HepG2 (cell line): ENCODE measurements at regions not wholly inside any gene's neighbourhood (a gene's known extent, or its start where the extent isn't known, plus 50 kb on each side); places are given as distances from the start of the nearest gene placed in this dataset.

ENCODE experiments used
- ATAC-seq: fragments of 200-7000 bp; cut with Tn5 transposase; 3 replicates; pipeline ENCODE4 v1.9.1; 2020; ENCODE audit warnings: mild to moderate bottlenecking, moderate library complexity
- BruUV-seq: library from RNA; stranded (reverse); fragments of 400-500 nt; replicated peaks from 2 replicates; lab custom pipeline; 2021; lab: Mats Ljungman, UMichigan
- CTCF ChIA-PET: fragments of 300-600 bp; formaldehyde crosslinking; extraction: SDS; loops from one replicate; lab custom pipeline; 2021; ENCODE audit warnings: low total read pairs, inconsistent platforms, low intra/inter-chr PET ratio; lab: Yijun Ruan, JAX
- POLR2A ChIA-PET: fragments of 350-600 bp; sonication (Branson Sonifier 250); formaldehyde crosslinking; loops from one replicate; lab custom pipeline; 2020; ENCODE audit warnings: antibody characterized with exemption, inconsistent platforms; lab: Yijun Ruan, JAX
- DNase-seq: peaks from one replicate; pipeline ENCODE4 v3.0.0-alpha.2; 2015; ENCODE audit warnings: low spot score
- FAIRE-seq: peaks from 3 replicates; lab custom pipeline; 2011; peaks lifted over from hg19 to GRCh38; lab: Jason Lieb, UNC
- H2AFZ ChIP-seq: one replicate; pipeline ENCODE4 v1.6.1; 2011; ENCODE audit warnings: low read length, inconsistent platforms
- H3K27ac ChIP-seq: fragments of 300-600 bp; 3 replicates; pipeline ENCODE4 v1.8.0; 2011; ENCODE audit warnings: mixed run types, mild to moderate bottlenecking, mixed read lengths, low read length, inconsistent platforms; ENCODE audit not compliant: insufficient read depth; ENCODE audit errors: extremely low read length
- H3K27me3 ChIP-seq, 2 experiments: fragments of 200-600 bp in 1 of 2; 2 replicates in 1 of 2; 3 replicates in 1 of 2; pipeline versions ENCODE4 v1.6.0 to v1.8.0; 2011; ENCODE audit warnings: low read length in 2 of 2, mild to moderate bottlenecking in 2 of 2, moderate library complexity in 2 of 2, inconsistent platforms in 1 of 2; ENCODE audit not compliant: insufficient read depth in 2 of 2, control insufficient read depth in 1 of 2
- H3K36me3 ChIP-seq, 2 experiments: fragments of 200-600 bp in 1 of 2; replicated peaks in 1 of 2; 2 replicates in 1 of 2; 3 replicates in 1 of 2; pipeline versions ENCODE4 v1.5.1 to v1.8.0; 2011; ENCODE audit warnings: low read length in 2 of 2, inconsistent platforms in 1 of 2; ENCODE audit not compliant: insufficient read depth in 2 of 2, control insufficient read depth in 1 of 2
- H3K4me1 ChIP-seq: 2 replicates; pipeline ENCODE4 v1.5.1; 2012; ENCODE audit warnings: low read length, inconsistent platforms; ENCODE audit not compliant: insufficient read depth
- H3K4me2 ChIP-seq: 2 replicates; pipeline ENCODE4 v1.6.0; 2011; ENCODE audit warnings: low read depth, low read length, inconsistent platforms
- H3K4me3 ChIP-seq, 3 experiments: fragments of 200-600 bp in 1 of 3; sonication (generic), shearing (Covaris generic) in 1 of 3; replicated peaks in 1 of 3; 2 replicates each; pipeline ENCODE4 v1.5.1; 2011 to 2016; ENCODE audit warnings: low read length in 3 of 3, inconsistent platforms in 2 of 3, low read depth in 2 of 3, mild to moderate bottlenecking in 2 of 3, control low read depth in 1 of 3, mixed read lengths in 1 of 3; ENCODE audit not compliant: insufficient read depth in 1 of 3
- H3K79me2 ChIP-seq: one replicate; pipeline ENCODE4 v1.6.1; 2011; ENCODE audit warnings: low read length, inconsistent platforms; ENCODE audit not compliant: insufficient read depth
- H3K9ac ChIP-seq: 2 replicates; pipeline ENCODE4 v1.6.0; 2011; ENCODE audit warnings: mild to moderate bottlenecking, low read depth, low read length, inconsistent platforms; ENCODE audit not compliant: insufficient read depth
- H3K9me3 ChIP-seq: 2 replicates; pipeline ENCODE4 v1.5.1; 2012; ENCODE audit warnings: mild to moderate bottlenecking, low read length
- H4K20me1 ChIP-seq: 2 replicates; pipeline ENCODE4 v1.6.0; 2011; ENCODE audit warnings: inconsistent platforms, mild to moderate bottlenecking, low read length, moderate library complexity; ENCODE audit not compliant: insufficient read depth
- ATF5 ChIP-seq: sonication (generic); formaldehyde crosslinking; IDR thresholded peaks from 2 replicates; pipeline ENCODE4 v1.4.0; 2020; ENCODE audit warnings: mild to moderate bottlenecking, low read depth, missing genetic modification reagents
- FOXP1 ChIP-seq, 2 experiments: fragments of 450-650 bp in 1 of 2; IDR thresholded peaks; 2 replicates each; pipeline ENCODE4 v1.6.1; 2017 to 2018; ENCODE audit warnings: antibody characterized with exemption in 1 of 2
- HNRNPK ChIP-seq: fragments of 200-400 bp; formaldehyde crosslinking; IDR thresholded peaks from 2 replicates; pipeline ENCODE4 v1.6.1; 2018; ENCODE audit warnings: low read length, low read depth, moderate library complexity, mild to moderate bottlenecking; ENCODE audit not compliant: poor library complexity, severe bottlenecking
- KLF12 ChIP-seq: sonication (generic); formaldehyde crosslinking; IDR thresholded peaks from 2 replicates; pipeline ENCODE4 v1.4.0; 2020; ENCODE audit warnings: missing genetic modification reagents, borderline replicate concordance
- MXD3 ChIP-seq: IDR thresholded peaks from 2 replicates; pipeline ENCODE4 v1.6.1; 2016; ENCODE audit warnings: mild to moderate bottlenecking, missing biosample characterization, missing genetic modification reagents
- POGZ ChIP-seq: sonication (generic); formaldehyde crosslinking; IDR thresholded peaks from 2 replicates; pipeline ENCODE4 v1.4.0; 2020; ENCODE audit warnings: mild to moderate bottlenecking, missing genetic modification reagents
- SRSF9 ChIP-seq: fragments of 200-400 bp; formaldehyde crosslinking; IDR thresholded peaks from 2 replicates; pipeline ENCODE4 v1.6.1; 2018; ENCODE audit warnings: borderline replicate concordance, mild to moderate bottlenecking, low read depth, low read length; ENCODE audit not compliant: insufficient read depth, poor library complexity, severe bottlenecking
- ZFP1 ChIP-seq: IDR thresholded peaks from 2 replicates; pipeline ENCODE4 v1.6.1; 2016
- ZNF180 ChIP-seq: sonication (generic); formaldehyde crosslinking; IDR thresholded peaks from 2 replicates; pipeline ENCODE4 v1.4.0; 2020; ENCODE audit warnings: low read depth, missing genetic modification reagents, borderline replicate concordance
- ZNF572 ChIP-seq: sonication (generic); formaldehyde crosslinking; IDR thresholded peaks from 2 replicates; pipeline ENCODE4 v1.5.1; 2020; ENCODE audit warnings: mild to moderate bottlenecking, missing genetic modification reagents
- ZNF710 ChIP-seq: sonication (generic); formaldehyde crosslinking; IDR thresholded peaks from 2 replicates; pipeline ENCODE4 v1.5.0; 2020; ENCODE audit warnings: mild to moderate bottlenecking, missing genetic modification reagents, borderline replicate concordance
- WGBS: methylation state at CpG from one replicate; pipeline ENCODE4 v1.1.6; 2017; ENCODE audit warnings: low lambda C conversion rate; 5-methylcytosine and 5-hydroxymethylcytosine counted together
- in situ Hi-C: cut with HindIII; loops from 2 replicates; pipeline ENCODE4 v1.10.0; 2017; ENCODE audit warnings: low pct_unique_long_range_greater_than_20kb; ENCODE audit not compliant: extremely low pct_ligation_motif_present
- intact Hi-C: fragments of 100-400 bp; cut with micrococcal nuclease; formaldehyde crosslinking; loops from one replicate; pipeline ENCODE4 v1.10.0; 2022; ENCODE audit not compliant: unreplicated experiment

DNA sequence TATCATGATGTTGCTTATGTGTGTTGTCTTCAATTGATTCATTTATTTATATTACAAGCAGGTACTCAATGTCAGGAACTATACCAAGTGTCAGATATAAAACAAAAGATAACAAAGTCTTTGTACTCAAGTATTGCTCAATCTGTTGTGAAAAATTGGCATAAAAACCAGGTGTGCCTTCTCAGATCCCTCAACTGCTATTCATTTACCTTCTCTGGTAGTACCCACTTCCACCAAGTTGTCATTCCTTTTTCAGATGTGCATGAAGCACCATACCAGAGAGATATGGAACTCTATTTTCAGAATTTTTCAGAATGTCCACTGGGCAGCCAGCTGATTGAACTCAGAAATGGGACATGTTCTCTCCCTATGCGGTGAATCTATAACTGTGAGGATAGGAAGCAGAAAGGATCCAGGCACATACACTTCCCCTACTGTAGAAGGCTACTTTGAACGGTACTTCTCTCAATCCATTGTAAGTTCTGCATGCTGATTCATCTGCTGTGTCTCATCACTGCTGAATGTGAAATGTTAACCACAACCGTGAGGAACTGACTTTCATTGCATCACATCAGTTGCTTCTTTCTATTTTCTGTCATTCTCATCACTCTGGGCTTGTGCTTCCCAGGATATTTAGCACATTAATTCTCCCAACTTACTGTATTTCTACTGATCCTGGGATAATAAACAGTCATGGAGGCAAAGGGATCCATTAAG, 1621.3 kb downstream of the SUCLG1 start:
- POLR2A ChIA-PET: no interaction called here
- Histone ChIP-seq H2AFZ (no peak overlapping the region), H3K79me2 (no peaks in the 10 kb centered on the region), H4K20me1 (no peaks in the 10 kb centered on the region), H3K27ac (no peak overlapping the region), H3K4me1 (no peaks in the 10 kb centered on the region), H3K4me2 (no peak overlapping the region), H3K9ac (no peak overlapping the region), H3K27me3 (no peaks in the 10 kb centered on the region), H3K9me3 (no peaks in the 10 kb centered on the region), H3K4me3 (no peak overlapping the region), H3K36me3 (no peaks in the 10 kb centered on the region)
- FAIRE-seq (no peak), DNase-seq (no peak), ATAC-seq (no peak)
- CTCF ChIA-PET: no interaction called here
- in situ Hi-C loops: no loop called here
- no TSS peak for BruUV-seq
- intact Hi-C loops: no loop called here
- 18% methylated on average over 3 of the region's 3 CpGs for WGBS
- TF ChIP-seq ATF5 (CRISPR knock-in tag) (no peak), MXD3 (CRISPR knock-in tag) (no peak), ZNF710 (CRISPR knock-in tag) (no peak), KLF12 (no peak), SRSF9 (no peak), HNRNPK (no peak), ZNF180 (CRISPR knock-in tag) (no peak), FOXP1 (IDR thresholded peaks at IDR 0.05) (no peak), FOXP1 (CRISPR knock-in tag; IDR thresholded peaks at IDR 0.05) (no peak), ZFP1 (no peak), POGZ (CRISPR knock-in tag) (no peak), ZNF572 (CRISPR knock-in tag) (no peak)
